Endothelial cell of umbilical vein (primary cell): ENCODE measurements at regions not wholly inside any gene's neighbourhood (a gene's known extent, or its start where the extent isn't known, plus 50 kb on each side); places are given as distances from the start of the nearest gene placed in this dataset.

Source experiments
- CTCF ChIP-seq, 2 donors: IDR thresholded peaks; 1 replicate in 1 of 2; 2 replicates in 1 of 2; pipeline ENCODE4 v1.5.1; 2011; ENCODE audit warnings: low read length in 2 of 2, mild to moderate bottlenecking in 2 of 2, moderate library complexity in 2 of 2, control low read depth in 1 of 2, inconsistent platforms in 1 of 2, low read depth in 1 of 2; ENCODE audit not compliant: insufficient read depth in 1 of 2; ENCODE audit errors: extremely low read depth in 1 of 2
- EZH2 ChIP-seq: IDR thresholded peaks from 2 replicates; pipeline ENCODE4 v1.6.1; 2012; ENCODE audit warnings: borderline replicate concordance, low read depth, mild to moderate bottlenecking, moderate library complexity, low read length, inconsistent platforms; ENCODE audit not compliant: severe bottlenecking
- GATA2 ChIP-seq: IDR thresholded peaks from 2 replicates; pipeline ENCODE4 v1.7.0; 2011; ENCODE audit warnings: low read depth, mild to moderate bottlenecking, moderate library complexity, mixed read lengths, low read length; ENCODE audit not compliant: insufficient read length, insufficient read depth
- JUN ChIP-seq: IDR thresholded peaks from 2 replicates; pipeline ENCODE4 v1.6.1; 2011; ENCODE audit warnings: borderline replicate concordance, low read depth; ENCODE audit not compliant: insufficient read length, insufficient read depth
- POLR2A ChIP-seq: IDR thresholded peaks from 2 replicates; pipeline ENCODE4 v1.6.1; 2012; ENCODE audit warnings: low read depth, mild to moderate bottlenecking, control low read depth, low read length
- POLR2AphosphoS5 ChIP-seq: IDR thresholded peaks from 2 replicates; pipeline ENCODE4 v1.6.1; 2012; ENCODE audit warnings: low read depth, mild to moderate bottlenecking, control low read depth, low read length, moderate library complexity; ENCODE audit not compliant: insufficient read depth

- TF ChIP-seq JUN, result no peak
- TF ChIP-seq CTCF (IDR thresholded peaks at IDR 0.05; ENCODE audit: extremely low read depth in 1 of 2, insufficient read depth in 1 of 2, low read depth in 1 of 2, low read length in 2 of 2), result no peak
- no peak for TF ChIP-seq POLR2A
- no peak for TF ChIP-seq EZH2
- TF ChIP-seq GATA2, result no peak
- TF ChIP-seq POLR2AphosphoS5, result no peak
These were observed 711.6 kb downstream of the PCDH19 start for GRCh38 chrX:99698451-99698850.
